Upper lobe of left lung (tissue), 6 donors: ENCODE measurements at regions not wholly inside any gene's neighbourhood (a gene's known extent, or its start where the extent isn't known, plus 50 kb on each side); places are given as distances from the start of the nearest gene placed in this dataset.

Source experiments
- ATAC-seq, 2 donors: fragments of 200-7000 bp; cut with Tn5 transposase; one replicate each; pipeline ENCODE4 v1.9.1; 2022; ENCODE audit warnings: mild to moderate bottlenecking in 2 of 2, moderate library complexity in 2 of 2; ENCODE audit not compliant: low FRiP score in 2 of 2
- DNase-seq, 2 donors: peaks; one replicate each; pipeline ENCODE4 v3.0.0-alpha.2; 2019 to 2020
- H3K27ac ChIP-seq, 4 donors: fragments of 200-600 bp; sonication (generic); one replicate each; pipeline ENCODE4 v1.5.1; 2016 to 2019
- H3K27me3 ChIP-seq, 4 donors: fragments of 200-600 bp; sonication (generic); one replicate each; pipeline ENCODE4 v1.5.1; 2017 to 2019
- H3K36me3 ChIP-seq, 4 donors: fragments of 200-600 bp; sonication (generic); one replicate each; pipeline ENCODE4 v1.5.1; 2016 to 2019
- H3K4me1 ChIP-seq, 4 donors: fragments of 200-600 bp; sonication (generic); one replicate each; pipeline ENCODE4 v1.5.1; 2018 to 2019
- H3K4me3 ChIP-seq, 4 donors: fragments of 200-600 bp; sonication (generic); one replicate each; pipeline ENCODE4 v1.5.1; 2017 to 2019; ENCODE audit warnings: mild to moderate bottlenecking in 2 of 4, moderate library complexity in 1 of 4
- H3K9me3 ChIP-seq, 4 donors: fragments of 200-600 bp; sonication (generic); one replicate each; pipeline ENCODE4 v1.5.1; 2018 to 2019
- CTCF ChIP-seq, 6 experiments: fragments of 450-650 bp in 4 of 6; fragments of 200-600 bp in 2 of 6; sonication (generic) in 2 of 6; IDR thresholded peaks; one replicate each; pipeline ENCODE4 v1.5.1; 2016 to 2019; ENCODE audit warnings: antibody characterized with exemption in 6 of 6
- EP300 ChIP-seq, 4 donors: sonication (generic); formaldehyde crosslinking; IDR thresholded peaks; one replicate each; pipeline ENCODE4 v1.5.1; 2017; ENCODE audit warnings: antibody characterized with exemption in 4 of 4, control low read depth in 2 of 4
- POLR2A ChIP-seq, 4 donors: fragments of 450-650 bp; IDR thresholded peaks; one replicate each; pipeline ENCODE4 v1.5.1; 2016 to 2017; ENCODE audit warnings: antibody characterized with exemption in 4 of 4, mild to moderate bottlenecking in 2 of 4
- POLR2AphosphoS5 ChIP-seq, 2 donors: sonication (generic); formaldehyde crosslinking; IDR thresholded peaks; one replicate each; pipeline ENCODE4 v1.5.1; 2017; ENCODE audit warnings: antibody characterized with exemption in 2 of 2
- WGBS, 2 donors: methylation state at CpG; one replicate each; pipeline ENCODE4 v1.1.5; 2017 to 2018; 5-methylcytosine and 5-hydroxymethylcytosine counted together
- donor health status: DM: no; HTN: no; CAD: no; lungs with moderate emphysema.
- donor health status: DM: no; HTN: yes; CAD: no; lungs with severe emphysema.

DNA sequence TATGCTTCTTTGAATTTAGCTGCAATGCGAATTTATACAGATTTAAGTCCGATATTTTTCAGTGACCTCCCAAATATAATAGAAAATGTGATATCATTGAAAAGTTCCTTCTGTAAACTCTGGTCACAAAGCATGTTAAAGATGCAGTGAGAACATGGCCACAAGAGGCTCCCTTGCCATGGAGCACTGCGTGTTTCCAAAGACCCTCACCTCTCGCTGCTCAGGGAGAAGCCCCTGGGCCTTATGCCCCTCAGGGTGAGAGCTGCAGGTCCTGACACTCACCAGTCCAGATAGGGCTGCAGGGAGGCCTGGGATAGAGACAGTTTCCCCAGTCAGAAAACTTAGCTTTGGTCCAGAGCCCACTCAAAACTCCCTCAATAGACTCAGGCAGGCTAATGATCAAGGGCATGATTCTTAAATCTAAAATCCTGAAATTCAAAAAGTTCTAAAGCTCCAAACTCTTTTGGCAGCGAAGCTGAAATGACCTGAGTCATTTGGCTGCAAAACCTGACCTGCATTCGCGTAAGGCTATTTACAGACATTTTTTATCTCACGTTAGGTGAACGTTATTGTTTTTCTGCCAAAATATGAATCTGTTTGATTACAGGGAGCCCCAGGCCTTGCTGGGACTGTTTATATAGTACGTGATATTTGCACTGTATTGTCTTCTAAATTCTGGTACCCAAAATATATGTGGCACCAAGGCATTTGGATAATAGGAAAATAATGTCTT, 67.8 kb downstream of the CAPZA3 start:
- Histone ChIP-seq H3K9me3 (no peaks in the 10 kb centered on the region), H3K27ac (no peak overlapping the region), H3K4me3 (no peak overlapping the region), H3K27me3 (no peaks in the 10 kb centered on the region), H3K4me1 (no peaks in the 10 kb centered on the region), H3K36me3 (no peaks in the 10 kb centered on the region)
- no peak for TF ChIP-seq POLR2AphosphoS5 (IDR thresholded peaks at IDR 0.05)
- TF ChIP-seq POLR2A (IDR thresholded peaks at IDR 0.05), result no peak
- no peak for TF ChIP-seq CTCF (IDR thresholded peaks at IDR 0.05)
- TF ChIP-seq EP300 (IDR thresholded peaks at IDR 0.05), result no peak
- DNase-seq (no peak), ATAC-seq (no peak)
- 77 to 81% methylated on average over 10 of the region's 10 CpGs for WGBS, 2 donors

- DNase-seq (no peak), ATAC-seq (no peak)
- H3K9me3 ChIP-seq, result no peaks in the 10 kb centered on the region
- H3K36me3 ChIP-seq, result no peaks in the 10 kb centered on the region
- no peaks in the 10 kb centered on the region for H3K27me3 ChIP-seq
- 76 to 86% methylated on average over 3 of the region's 3 CpGs for WGBS, 2 donors
- TF ChIP-seq POLR2A (IDR thresholded peaks at IDR 0.05) (no peak), EP300 (IDR thresholded peaks at IDR 0.05) (no peak), POLR2AphosphoS5 (IDR thresholded peaks at IDR 0.05) (no peak), CTCF (IDR thresholded peaks at IDR 0.05) (no peak)
- no peak overlapping the region for H3K27ac ChIP-seq
- no peak overlapping the region for H3K4me3 ChIP-seq
- no peaks in the 10 kb centered on the region for H3K4me1 ChIP-seq
Measured at GRCh38 chr12:18807714-18808113, 69.8 kb downstream of the CAPZA3 start.

- ATAC-seq (no peak), DNase-seq (no peak)
- H3K36me3 ChIP-seq, result no peaks in the 10 kb centered on the region
- H3K4me3 ChIP-seq, result no peak overlapping the region
- WGBS, 2 donors, result 60 to 82% methylated on average over 2 of the region's 2 CpGs
- H3K27ac ChIP-seq, result no peak overlapping the region
- TF ChIP-seq CTCF (IDR thresholded peaks at IDR 0.05), result no peak
- TF ChIP-seq POLR2A (IDR thresholded peaks at IDR 0.05), result no peak
- no peak for TF ChIP-seq POLR2AphosphoS5 (IDR thresholded peaks at IDR 0.05)
- TF ChIP-seq EP300 (IDR thresholded peaks at IDR 0.05), result no peak
- H3K4me1 ChIP-seq, result no peaks in the 10 kb centered on the region
- H3K9me3 ChIP-seq, result no peaks in the 10 kb centered on the region
- H3K27me3 ChIP-seq, result no peaks in the 10 kb centered on the region
Measured at GRCh38 chr12:18808221-18808620, 70.3 kb downstream of the CAPZA3 start.

- Histone ChIP-seq H3K27ac (no peak overlapping the region), H3K4me1 (no peaks in the 10 kb centered on the region), H3K4me3 (no peak overlapping the region), H3K9me3 (no peaks in the 10 kb centered on the region), H3K36me3 (no peaks in the 10 kb centered on the region), H3K27me3 (no peaks in the 10 kb centered on the region)
- WGBS, 2 donors, result 65 to 76% methylated on average over 7 to 10 of the region's 10 CpGs
- DNase-seq (no peak), ATAC-seq (no peak)
- TF ChIP-seq CTCF (IDR thresholded peaks at IDR 0.05) (no peak), POLR2A (IDR thresholded peaks at IDR 0.05) (no peak), EP300 (IDR thresholded peaks at IDR 0.05) (no peak), POLR2AphosphoS5 (IDR thresholded peaks at IDR 0.05) (no peak)
Measured at GRCh38 chr12:18810537-18811253, 72.8 kb downstream of the CAPZA3 start.
